PC-3 (cell line): ENCODE measurements at regions not wholly inside any gene's neighbourhood (a gene's known extent, or its start where the extent isn't known, plus 50 kb on each side); places are given as distances from the start of the nearest gene placed in this dataset.

ENCODE experiments used
- ATAC-seq: fragments of 200-7000 bp; cut with Tn5 transposase; 2 replicates; pipeline ENCODE4 v1.9.1; 2020; ENCODE audit warnings: mild to moderate bottlenecking, moderate library complexity
- BruUV-seq: library from RNA; stranded (reverse); fragments of 400-500 nt; replicated peaks from 2 replicates; lab custom pipeline; 2021; lab: Mats Ljungman, UMichigan
- CTCF ChIA-PET: fragments of 300-600 bp; sonication (Branson Sonifier 250); formaldehyde crosslinking; loops from one replicate; lab custom pipeline; 2022; ENCODE audit warnings: antibody characterized with exemption; lab: Charles Lee
- POLR2A ChIA-PET: fragments of 300-600 bp; sonication (Branson Sonifier 250); formaldehyde crosslinking; loops from one replicate; lab custom pipeline; 2022; ENCODE audit warnings: antibody characterized with exemption; ENCODE audit not compliant: unreplicated experiment; lab: Charles Lee
- DNase-seq: peaks from one replicate; pipeline ENCODE4 v3.0.0-alpha.2; 2015
- H2AFZ ChIP-seq: fragments of 300-600 bp; sonication (generic); 2 replicates; pipeline ENCODE4 v1.6.0; 2016; ENCODE audit warnings: antibody characterized with exemption, low read length
- H3F3A ChIP-seq: fragments of 300-600 bp; sonication (generic); one replicate; pipeline ENCODE4 v1.6.0; 2017; ENCODE audit warnings: antibody characterized with exemption, low read length, control low read depth, mild to moderate bottlenecking; ENCODE audit not compliant: unreplicated experiment
- H3K27ac ChIP-seq: fragments of 300-600 bp; sonication (generic); 2 replicates; pipeline ENCODE4 v1.5.1; 2016; ENCODE audit warnings: mild to moderate bottlenecking, low read length
- H3K27me3 ChIP-seq: fragments of 300-600 bp; sonication (generic); 2 replicates; pipeline ENCODE4 v1.6.1; 2016; ENCODE audit warnings: low read length, mixed read lengths
- H3K36me3 ChIP-seq: fragments of 300-600 bp; sonication (generic); 2 replicates; pipeline ENCODE4 v1.6.1; 2016; ENCODE audit warnings: low read depth, mixed run types, low read length, mixed read lengths
- H3K4me1 ChIP-seq: fragments of 300-600 bp; sonication (generic); 2 replicates; pipeline ENCODE4 v1.5.1; 2016; ENCODE audit warnings: low read length; ENCODE audit not compliant: insufficient read depth
- H3K4me2 ChIP-seq: fragments of 300-600 bp; sonication (generic); 2 replicates; pipeline ENCODE4 v1.6.0; 2016; ENCODE audit warnings: low read length
- H3K4me3 ChIP-seq: fragments of 300-600 bp; sonication (generic); 2 replicates; pipeline ENCODE4 v1.5.1; 2016; ENCODE audit warnings: mild to moderate bottlenecking, low read length, mixed read lengths
- H3K79me2 ChIP-seq: fragments of 300-600 bp; sonication (generic); 2 replicates; pipeline ENCODE4 v1.6.1; 2017; ENCODE audit warnings: low read length, mixed read lengths
- H3K9ac ChIP-seq: fragments of 300-600 bp; sonication (generic); 2 replicates; pipeline ENCODE4 v1.6.0; 2016; ENCODE audit warnings: mild to moderate bottlenecking, low read length
- H3K9me2 ChIP-seq: fragments of 300-600 bp; sonication (generic); replicated peaks from 2 replicates; pipeline ENCODE4 v1.6.1; 2016; ENCODE audit warnings: mixed run types, low read length, mixed read lengths
- H3K9me3 ChIP-seq: fragments of 300-600 bp; sonication (generic); 2 replicates; pipeline ENCODE4 v1.6.1; 2016; ENCODE audit warnings: low read length, mixed read lengths
- H4K20me1 ChIP-seq: fragments of 300-600 bp; sonication (generic); 2 replicates; pipeline ENCODE4 v1.6.1; 2016; ENCODE audit warnings: low read length, mixed read lengths
- EZH2 ChIP-seq: fragments of 300-600 bp; sonication (generic); IDR thresholded peaks from one replicate; pipeline ENCODE4 v1.6.1; 2017; ENCODE audit warnings: antibody characterized with exemption, mild to moderate bottlenecking, low read length; ENCODE audit not compliant: unreplicated experiment
- EZH2phosphoT487 ChIP-seq: fragments of 300-600 bp; sonication (generic); IDR thresholded peaks from 2 replicates; pipeline ENCODE4 v1.6.1; 2018; ENCODE audit warnings: mild to moderate bottlenecking, antibody characterized with exemption, low read length, borderline replicate concordance
- intact Hi-C: fragments of 100-400 bp; cut with micrococcal nuclease; formaldehyde crosslinking; loops from 2 replicates; pipeline ENCODE4 v1.9.0; 2023
- TF ChIP-seq, protein P1 (sequence below): fragments of 300-600 bp; sonication (generic); conservative IDR thresholded peaks from 2 replicates; pipeline ENCODE4 v1.5.1; 2017; ENCODE audit warnings: antibody characterized with exemption, low read depth, mild to moderate bottlenecking, low read length

DNA sequence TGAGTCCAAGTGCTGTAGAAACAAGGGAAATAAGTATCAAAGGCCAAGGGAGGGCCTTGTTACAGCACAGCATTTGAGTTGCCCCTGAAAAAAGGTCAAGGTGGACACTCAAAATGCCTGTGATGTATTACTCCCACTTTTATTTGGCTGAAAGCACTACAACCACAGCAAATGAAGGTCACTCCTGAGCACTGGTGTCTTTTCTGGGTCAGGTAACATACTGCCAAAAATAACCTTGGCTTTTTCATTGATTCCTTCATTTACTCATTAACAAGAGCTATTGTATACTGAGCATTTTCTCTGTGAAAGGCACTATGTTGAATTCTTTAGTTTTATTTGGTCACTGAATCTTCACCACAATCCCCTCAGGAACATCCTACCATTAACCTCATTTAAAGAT lies 590.3 kb downstream of the BCL11A start:
- TF ChIP-seq, protein P1, sequence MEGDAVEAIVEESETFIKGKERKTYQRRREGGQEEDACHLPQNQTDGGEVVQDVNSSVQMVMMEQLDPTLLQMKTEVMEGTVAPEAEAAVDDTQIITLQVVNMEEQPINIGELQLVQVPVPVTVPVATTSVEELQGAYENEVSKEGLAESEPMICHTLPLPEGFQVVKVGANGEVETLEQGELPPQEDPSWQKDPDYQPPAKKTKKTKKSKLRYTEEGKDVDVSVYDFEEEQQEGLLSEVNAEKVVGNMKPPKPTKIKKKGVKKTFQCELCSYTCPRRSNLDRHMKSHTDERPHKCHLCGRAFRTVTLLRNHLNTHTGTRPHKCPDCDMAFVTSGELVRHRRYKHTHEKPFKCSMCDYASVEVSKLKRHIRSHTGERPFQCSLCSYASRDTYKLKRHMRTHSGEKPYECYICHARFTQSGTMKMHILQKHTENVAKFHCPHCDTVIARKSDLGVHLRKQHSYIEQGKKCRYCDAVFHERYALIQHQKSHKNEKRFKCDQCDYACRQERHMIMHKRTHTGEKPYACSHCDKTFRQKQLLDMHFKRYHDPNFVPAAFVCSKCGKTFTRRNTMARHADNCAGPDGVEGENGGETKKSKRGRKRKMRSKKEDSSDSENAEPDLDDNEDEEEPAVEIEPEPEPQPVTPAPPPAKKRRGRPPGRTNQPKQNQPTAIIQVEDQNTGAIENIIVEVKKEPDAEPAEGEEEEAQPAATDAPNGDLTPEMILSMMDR = no peak
- TF ChIP-seq EZH2 (no peak), EZH2phosphoT487 (no peak)
- ATAC-seq (no peak), DNase-seq (no peak)
- Histone ChIP-seq H3K27ac (no peak overlapping the region), H3K9me3 (no peaks in the 10 kb centered on the region), H3K9ac (no peak overlapping the region), H3K4me3 (no peak overlapping the region), H3K27me3 (no peaks in the 10 kb centered on the region), H3K4me2 (no peak overlapping the region), H3K9me2 (no peaks in the 10 kb centered on the region), H3F3A (no peaks in the 10 kb centered on the region), H2AFZ (no peak overlapping the region), H3K79me2 (no peaks in the 10 kb centered on the region), H3K4me1 (no peaks in the 10 kb centered on the region), H4K20me1 (no peaks in the 10 kb centered on the region), H3K36me3 (no peaks in the 10 kb centered on the region)
- POLR2A ChIA-PET = no interaction called here
- CTCF ChIA-PET = no interaction called here
- BruUV-seq = no TSS peak
- intact Hi-C loops = no loop called here

DNA sequence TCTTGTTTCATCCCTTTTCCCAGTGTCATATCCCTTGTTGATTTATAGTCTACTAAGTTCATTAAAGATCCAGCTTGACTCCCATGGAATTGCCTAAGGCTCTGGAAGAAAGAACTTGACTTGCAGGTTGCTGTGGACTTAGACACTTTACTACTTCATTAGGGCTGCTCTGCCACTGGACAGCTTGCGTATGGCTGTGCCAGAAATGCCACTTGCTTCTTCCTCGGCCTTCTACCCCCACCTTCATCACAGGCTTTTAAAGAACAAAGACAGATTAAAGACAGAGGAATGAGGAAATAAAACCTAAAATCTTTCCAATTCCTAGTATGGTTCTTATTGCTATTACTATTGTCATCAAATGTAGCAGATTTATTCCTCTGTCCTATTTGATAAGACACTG lies 591.7 kb downstream of the BCL11A start:
- no peak overlapping the region for H2AFZ ChIP-seq
- H3K9me3 ChIP-seq = no peaks in the 10 kb centered on the region
- no peaks in the 10 kb centered on the region for H3K9me2 ChIP-seq
- no peak overlapping the region for H3K9ac ChIP-seq
- CTCF ChIA-PET = no interaction called here
- H4K20me1 ChIP-seq = no peaks in the 10 kb centered on the region
- intact Hi-C loops = no loop called here
- no peak overlapping the region for H3K4me2 ChIP-seq
- H3K79me2 ChIP-seq = no peaks in the 10 kb centered on the region
- DNase-seq (no peak), ATAC-seq (no peak)
- no peaks in the 10 kb centered on the region for H3K27me3 ChIP-seq
- no peaks in the 10 kb centered on the region for H3K36me3 ChIP-seq
- no TSS peak for BruUV-seq
- POLR2A ChIA-PET = no interaction called here
- no peaks in the 10 kb centered on the region for H3K4me1 ChIP-seq
- no peak for TF ChIP-seq EZH2phosphoT487
- no peak for TF ChIP-seq EZH2
- TF ChIP-seq, protein P1 = no peak
- no peaks in the 10 kb centered on the region for H3F3A ChIP-seq
- H3K4me3 ChIP-seq = no peak overlapping the region
- no peak overlapping the region for H3K27ac ChIP-seq

DNA sequence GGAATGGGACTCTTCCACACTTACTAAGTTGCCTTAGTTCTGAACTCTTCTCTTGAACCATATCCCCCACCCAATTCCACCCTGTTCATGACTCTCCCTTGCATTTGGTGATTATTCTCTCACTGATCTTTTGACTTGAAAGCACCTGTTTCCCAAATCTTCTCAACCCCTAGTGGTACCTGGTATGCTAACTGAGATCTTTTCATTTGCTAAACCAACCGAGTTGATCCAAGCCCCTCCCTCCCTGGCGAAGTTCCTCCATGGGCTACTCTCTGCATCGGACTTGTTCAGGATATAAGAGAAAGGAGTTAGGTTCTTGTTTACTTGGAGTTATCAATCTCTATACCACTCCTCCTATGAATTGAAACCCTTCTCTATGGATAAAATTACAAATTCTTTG lies 593.5 kb downstream of the BCL11A start:
- Histone ChIP-seq H4K20me1 (no peaks in the 10 kb centered on the region), H3K36me3 (no peaks in the 10 kb centered on the region), H3K4me3 (no peak overlapping the region), H3K9ac (no peak overlapping the region), H3F3A (no peaks in the 10 kb centered on the region), H3K9me2 (no peaks in the 10 kb centered on the region), H3K27me3 (peaks cover 2% of the 10 kb centered on the region; the same call in 1 of the 2 replicates), H3K79me2 (no peaks in the 10 kb centered on the region), H3K9me3 (no peaks in the 10 kb centered on the region), H2AFZ (no peak overlapping the region), H3K27ac (no peak overlapping the region), H3K4me1 (no peaks in the 10 kb centered on the region), H3K4me2 (no peak overlapping the region)
- BruUV-seq = no TSS peak
- no peak for DNase-seq
- intact Hi-C loops = no loop called here
- ChIA-PET POLR2A (no interaction called here), CTCF (no interaction called here)
- TF ChIP-seq EZH2 (no peak), EZH2phosphoT487 (no peak)
- TF ChIP-seq, protein P1 = no peak
- no peak for ATAC-seq
